SH-SY5Y (cell line): ENCODE measurements at regions not wholly inside any gene's neighbourhood (a gene's known extent, or its start where the extent isn't known, plus 50 kb on each side); places are given as distances from the start of the nearest gene placed in this dataset.

ENCODE experiments used
- GATA2 ChIP-seq: IDR thresholded peaks from 2 replicates; pipeline ENCODE4 v1.6.1; 2011; ENCODE audit warnings: mild to moderate bottlenecking, low read depth, low read length
- GATA3 ChIP-seq: IDR thresholded peaks from 2 replicates; pipeline ENCODE4 v1.6.1; 2011; ENCODE audit warnings: low read depth, mild to moderate bottlenecking, low read length, moderate library complexity

DNA sequence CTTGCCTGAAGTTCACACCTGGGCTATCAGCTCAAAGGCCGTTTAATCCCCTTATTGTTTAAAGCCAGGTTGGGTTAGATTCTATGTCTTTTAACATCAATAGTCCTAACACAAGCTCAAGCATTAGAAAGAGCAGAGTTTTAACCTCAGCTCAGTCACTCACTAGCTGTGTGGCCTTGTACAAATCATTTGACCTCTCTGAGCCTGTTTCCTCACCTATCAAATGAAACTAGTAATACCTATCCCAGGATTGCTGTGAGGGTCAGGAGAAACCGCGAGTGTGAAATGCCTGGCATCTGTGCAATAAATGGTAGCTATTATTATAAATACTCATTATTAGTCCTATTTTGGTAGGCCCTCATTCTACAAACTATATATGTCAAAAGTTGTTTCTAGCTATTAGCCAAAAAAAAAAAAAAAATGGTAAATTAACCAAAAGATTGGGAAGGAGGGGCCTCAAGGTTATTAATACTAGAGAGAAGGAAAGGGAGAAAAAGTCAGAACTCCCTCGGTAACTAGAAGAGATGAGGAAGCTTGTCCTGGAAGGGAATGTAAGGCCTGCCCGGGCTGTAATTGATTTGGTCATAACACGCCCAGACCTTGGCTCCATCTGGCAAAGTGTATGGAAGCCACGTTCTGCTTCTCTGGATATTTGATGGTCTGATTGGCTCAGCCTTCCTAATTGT, 510.5 kb upstream of the PROK2 start:
- TF ChIP-seq GATA2 (no peak), GATA3 (no peak)
